SK-N-SH treated with all-trans-retinoic acid at 6 μM for 48 hours (cell line): ENCODE measurements at regions not wholly inside any gene's neighbourhood (a gene's known extent, or its start where the extent isn't known, plus 50 kb on each side); places are given as distances from the start of the nearest gene placed in this dataset.

ENCODE experiments used
- PPARA ChIP-seq: fragments of 250-450 bp; sonication (Bioruptor Pico); IDR thresholded peaks from 2 replicates; pipeline ENCODE4 v1.5.0; 2020; ENCODE audit warnings: mild to moderate bottlenecking, borderline replicate concordance
- TF ChIP-seq, protein P1 (sequence below): fragments of 250-450 bp; sonication (Bioruptor Pico); IDR thresholded peaks from 2 replicates; pipeline ENCODE4 v1.5.1; 2020; ENCODE audit warnings: low read depth, mild to moderate bottlenecking, moderate library complexity

DNA sequence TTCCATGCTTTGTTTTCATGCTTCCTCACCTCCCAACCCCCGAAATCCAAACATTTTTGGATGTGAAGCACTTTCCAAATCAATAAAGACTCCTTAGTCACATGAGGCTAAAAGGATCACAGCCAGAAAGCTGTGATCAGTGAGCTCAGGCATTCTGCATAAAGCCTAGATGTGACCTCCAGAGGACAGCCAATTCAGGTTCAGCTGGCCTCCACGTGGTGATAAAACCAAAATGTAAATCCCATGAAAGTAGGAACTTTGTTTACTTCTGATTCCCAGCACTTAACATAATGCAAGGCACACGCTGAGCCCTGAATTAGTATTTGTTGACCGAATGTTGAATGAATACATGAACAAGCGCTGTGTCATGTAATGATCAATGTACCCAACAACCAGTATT is 249.5 kb upstream of the EOMES start:
- TF ChIP-seq PPARA (CRISPR knock-in tag) = no peak
- TF ChIP-seq, protein P1, sequence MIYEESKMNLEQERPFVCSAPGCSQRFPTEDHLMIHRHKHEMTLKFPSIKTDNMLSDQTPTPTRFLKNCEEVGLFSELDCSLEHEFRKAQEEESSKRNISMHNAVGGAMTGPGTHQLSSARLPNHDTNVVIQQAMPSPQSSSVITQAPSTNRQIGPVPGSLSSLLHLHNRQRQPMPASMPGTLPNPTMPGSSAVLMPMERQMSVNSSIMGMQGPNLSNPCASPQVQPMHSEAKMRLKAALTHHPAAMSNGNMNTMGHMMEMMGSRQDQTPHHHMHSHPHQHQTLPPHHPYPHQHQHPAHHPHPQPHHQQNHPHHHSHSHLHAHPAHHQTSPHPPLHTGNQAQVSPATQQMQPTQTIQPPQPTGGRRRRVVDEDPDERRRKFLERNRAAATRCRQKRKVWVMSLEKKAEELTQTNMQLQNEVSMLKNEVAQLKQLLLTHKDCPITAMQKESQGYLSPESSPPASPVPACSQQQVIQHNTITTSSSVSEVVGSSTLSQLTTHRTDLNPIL (CRISPR knock-in tag) = no peak
